Renal cortex interstitium (tissue), 11 donors: ENCODE measurements at regions not wholly inside any gene's neighbourhood (a gene's known extent, or its start where the extent isn't known, plus 50 kb on each side); places are given as distances from the start of the nearest gene placed in this dataset.

Experiments
- DNase-seq, 11 donors: peaks; one replicate each; pipeline ENCODE4 v3.0.0-alpha.2; 2013; ENCODE audit warnings: low read depth in 9 of 11, low spot score in 4 of 11; ENCODE audit errors: extremely low read depth in 1 of 11

GRCh38 chr5:2125901-2126265 is 243.2 kb upstream of the IRX4 start:
- DNase-seq: no peak

- no peak for DNase-seq
Measured at GRCh38 chr5:2125171-2125900, 242.6 kb upstream of the IRX4 start.

GRCh38 chr5:2124434-2125170 is 241.9 kb upstream of the IRX4 start:
- no peak for DNase-seq

GRCh38 chr5:2123874-2124273 is 241.1 kb upstream of the IRX4 start:
- DNase-seq: no peak

- DNase-seq: no peak
Measured at GRCh38 chr5:2120361-2120760, 237.6 kb upstream of the IRX4 start.

- no peak for DNase-seq
Measured at GRCh38 chr5:2119573-2119972, 236.8 kb upstream of the IRX4 start.

GRCh38 chr5:2113348-2114131 is 230.8 kb upstream of the IRX4 start:
- DNase-seq: no peak

- peak in 1 of 11 donors; percentile 20 for DNase-seq
Measured at GRCh38 chr5:2112173-2113025, 229.7 kb upstream of the IRX4 start.

- no peak for DNase-seq
Measured at GRCh38 chr5:2111569-2112105, 228.9 kb upstream of the IRX4 start.

GRCh38 chr5:2110934-2111462 is 228.3 kb upstream of the IRX4 start:
- no peak for DNase-seq

- DNase-seq: no peak
Measured at GRCh38 chr5:2110137-2110933, 227.6 kb upstream of the IRX4 start.

GRCh38 chr5:2109566-2109965 is 226.8 kb upstream of the IRX4 start:
- DNase-seq: no peak

GRCh38 chr5:2106721-2107120 is 224.0 kb upstream of the IRX4 start:
- no peak for DNase-seq

- DNase-seq: no peak
Measured at GRCh38 chr5:2105141-2105540, 222.4 kb upstream of the IRX4 start.

GRCh38 chr5:2103940-2104339 is 221.2 kb upstream of the IRX4 start:
- no peak for DNase-seq

- DNase-seq: no peak
Measured at GRCh38 chr5:2102819-2103776, 220.4 kb upstream of the IRX4 start.

GRCh38 chr5:2101685-2102084 is 219.0 kb upstream of the IRX4 start:
- DNase-seq: no peak
